ENCODE measurements at regions not wholly inside any gene's neighbourhood (a gene's known extent, or its start where the extent isn't known, plus 50 kb on each side); places are given as distances from the start of the nearest gene placed in this dataset.

GRCh38 chrX:10897768-10898167 lies 213.4 kb upstream of the HCCS start:
- TF ChIP-seq CTCF (IDR thresholded peaks at IDR 0.05; ENCODE audit: extremely low read depth in 1 of 2, insufficient read depth in 1 of 2, low read depth in 1 of 2, low read length in 2 of 2) (no peak), POLR2A (IDR thresholded peaks at IDR 0.05; ENCODE audit: low read depth, low read length) (no peak), EZH2 (IDR thresholded peaks at IDR 0.05; ENCODE audit: borderline replicate concordance, low read depth, low read length, severe bottlenecking) (no peak), POLR2AphosphoS5 (IDR thresholded peaks at IDR 0.05; ENCODE audit: insufficient read depth, low read depth, low read length) (no peak), FOS (IDR thresholded peaks at IDR 0.05; ENCODE audit: borderline replicate concordance, insufficient read depth, low read length) (no peak), JUN (IDR thresholded peaks at IDR 0.05; ENCODE audit: borderline replicate concordance, insufficient read depth, insufficient read length, low read depth) (no peak), MAX (IDR thresholded peaks at IDR 0.05; ENCODE audit: insufficient read depth, insufficient read length) (no peak), GATA2 (IDR thresholded peaks at IDR 0.05; ENCODE audit: insufficient read depth, insufficient read length, low read depth, low read length) (no peak)

Data from endothelial cell of umbilical vein (primary cell).